Breast epithelium (tissue), 3 donors: ENCODE measurements at regions not wholly inside any gene's neighbourhood (a gene's known extent, or its start where the extent isn't known, plus 50 kb on each side); places are given as distances from the start of the nearest gene placed in this dataset.

Experiments
- CTCF ChIP-seq, 3 donors: fragments of 450-650 bp; IDR thresholded peaks; one replicate each; pipeline ENCODE4 v1.5.1; 2016 to 2017; ENCODE audit warnings: antibody characterized with exemption in 3 of 3, mild to moderate bottlenecking in 3 of 3, moderate library complexity in 3 of 3
- POLR2A ChIP-seq: fragments of 450-650 bp; IDR thresholded peaks from one replicate; pipeline ENCODE4 v1.6.1; 2016; ENCODE audit warnings: antibody characterized with exemption, mild to moderate bottlenecking, moderate library complexity

GRCh38 chr1:10862743-10863335 is 66.4 kb upstream of the CASZ1 start:
- no peak for TF ChIP-seq CTCF (IDR thresholded peaks at IDR 0.05)
- TF ChIP-seq POLR2A, result no peak
